HEK293T (cell line): ENCODE measurements at regions not wholly inside any gene's neighbourhood (a gene's known extent, or its start where the extent isn't known, plus 50 kb on each side); places are given as distances from the start of the nearest gene placed in this dataset.

Source experiments
- ARNT ChIP-seq: fragments of 450-650 bp; IDR thresholded peaks from 2 replicates; pipeline ENCODE4 v1.6.1; 2017; ENCODE audit warnings: mild to moderate bottlenecking
- BHLHE40 ChIP-seq: fragments of 450-650 bp; IDR thresholded peaks from 2 replicates; pipeline ENCODE4 v1.6.1; 2016; ENCODE audit warnings: mild to moderate bottlenecking, moderate library complexity, borderline replicate concordance
- CTBP1 ChIP-seq: fragments of 450-650 bp; IDR thresholded peaks from 2 replicates; pipeline ENCODE4 v1.6.1; 2016; ENCODE audit warnings: borderline replicate concordance
- ELF4 ChIP-seq: fragments of 450-650 bp; IDR thresholded peaks from 2 replicates; pipeline ENCODE4 v1.6.1; 2017; ENCODE audit warnings: antibody characterized with exemption
- FOXK2 ChIP-seq: fragments of 450-650 bp; IDR thresholded peaks from 2 replicates; pipeline ENCODE4 v1.6.1; 2016; ENCODE audit warnings: mild to moderate bottlenecking
- HDGF ChIP-seq: fragments of 450-650 bp; IDR thresholded peaks from 2 replicates; pipeline ENCODE4 v1.6.1; 2017; ENCODE audit warnings: antibody characterized with exemption, borderline replicate concordance
- L3MBTL2 ChIP-seq: fragments of 450-650 bp; conservative IDR thresholded peaks from 2 replicates; pipeline ENCODE4 v1.6.1; 2016; ENCODE audit warnings: mild to moderate bottlenecking
- NFRKB ChIP-seq: fragments of 450-650 bp; IDR thresholded peaks from 2 replicates; pipeline ENCODE4 v1.6.1; 2016; ENCODE audit warnings: mild to moderate bottlenecking, moderate library complexity
- SP1 ChIP-seq: fragments of 450-650 bp; IDR thresholded peaks from 2 replicates; pipeline ENCODE4 v1.6.1; 2017
- SUZ12 ChIP-seq: fragments of 450-650 bp; IDR thresholded peaks from 2 replicates; pipeline ENCODE4 v1.6.1; 2016; ENCODE audit warnings: mild to moderate bottlenecking
- TARDBP ChIP-seq: fragments of 450-650 bp; IDR thresholded peaks from 2 replicates; pipeline ENCODE4 v1.6.1; 2016
- TF ChIP-seq, protein P1 (sequence below): fragments of 450-650 bp; IDR thresholded peaks from 2 replicates; pipeline ENCODE4 v1.6.1; 2016

DNA sequence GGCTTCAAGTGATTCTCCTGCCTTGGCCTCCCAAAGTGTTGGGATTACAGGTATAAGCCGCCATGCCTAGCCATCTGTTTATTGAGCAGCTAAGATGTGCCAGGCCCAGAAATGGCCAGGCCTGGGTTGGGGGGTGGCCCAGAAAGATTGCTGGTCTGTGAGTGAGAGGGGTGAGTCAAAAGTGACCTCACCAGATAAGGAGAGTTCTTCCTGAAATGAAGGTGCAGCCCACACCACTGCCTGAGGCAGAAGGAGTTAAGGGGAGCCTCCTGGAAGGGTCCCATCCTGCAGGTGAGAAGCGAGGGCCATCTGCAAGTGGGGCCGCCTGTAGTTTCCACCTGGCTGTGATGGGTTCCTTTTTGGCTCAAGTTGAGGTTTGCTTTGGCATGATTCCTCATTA, 96.9 kb upstream of the KLF4 start:
- TF ChIP-seq SP1 (no peak), BHLHE40 (no peak), ELF4 (no peak), L3MBTL2 (no peak), SUZ12 (no peak), FOXK2 (no peak), HDGF (no peak), NFRKB (no peak), ARNT (no peak), TARDBP (no peak), CTBP1 (no peak)
- TF ChIP-seq, protein P1, sequence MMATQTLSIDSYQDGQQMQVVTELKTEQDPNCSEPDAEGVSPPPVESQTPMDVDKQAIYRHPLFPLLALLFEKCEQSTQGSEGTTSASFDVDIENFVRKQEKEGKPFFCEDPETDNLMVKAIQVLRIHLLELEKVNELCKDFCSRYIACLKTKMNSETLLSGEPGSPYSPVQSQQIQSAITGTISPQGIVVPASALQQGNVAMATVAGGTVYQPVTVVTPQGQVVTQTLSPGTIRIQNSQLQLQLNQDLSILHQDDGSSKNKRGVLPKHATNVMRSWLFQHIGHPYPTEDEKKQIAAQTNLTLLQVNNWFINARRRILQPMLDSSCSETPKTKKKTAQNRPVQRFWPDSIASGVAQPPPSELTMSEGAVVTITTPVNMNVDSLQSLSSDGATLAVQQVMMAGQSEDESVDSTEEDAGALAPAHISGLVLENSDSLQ, result no peak
